ENCODE measurements at regions not wholly inside any gene's neighbourhood (a gene's known extent, or its start where the extent isn't known, plus 50 kb on each side); places are given as distances from the start of the nearest gene placed in this dataset.

GRCh38 chr4:125507141-125507540, 192.4 kb downstream of the FAT4 start:
- Histone ChIP-seq H3K9me2 (replicated peaks; ENCODE audit: control insufficient read depth, low read length) (no peaks in the 10 kb centered on the region), H4K20me1 (ENCODE audit: control insufficient read depth, insufficient read depth, low read depth, low read length) (no peaks in the 10 kb centered on the region), H3K27ac (ENCODE audit: low read depth, low read length) (no peak overlapping the region), H3F3A (ENCODE audit: control insufficient read depth, insufficient read depth) (no peaks in the 10 kb centered on the region), H3K4me2 (ENCODE audit: low read length) (no peak overlapping the region), H3K4me3 (ENCODE audit: low read length) (no peak overlapping the region), H3K4me1 (ENCODE audit: control insufficient read depth, low read length) (no peaks in the 10 kb centered on the region), H3K27me3 (ENCODE audit: control insufficient read depth, low read length) (no peaks in the 10 kb centered on the region), H3K9me3 (ENCODE audit: control insufficient read depth, insufficient read depth, low read length) (no peaks in the 10 kb centered on the region), H3K36me3 (ENCODE audit: control insufficient read depth, low read length) (no peaks in the 10 kb centered on the region), H3K79me2 (ENCODE audit: control insufficient read depth, low read length) (no peaks in the 10 kb centered on the region)
- TF ChIP-seq CTCF (IDR thresholded peaks at IDR 0.05; ENCODE audit: low read depth, low read length, poor library complexity, severe bottlenecking) (no peak), EZH2phosphoT487 (IDR thresholded peaks at IDR 0.05; ENCODE audit: borderline replicate concordance, low read length) (no peak)

- no peaks in the 10 kb centered on the region for H3K36me3 ChIP-seq (ENCODE audit: control insufficient read depth, low read length)
- no peak overlapping the region for H3K27ac ChIP-seq (ENCODE audit: low read depth, low read length)
- H3K4me3 ChIP-seq (ENCODE audit: low read length), result no peak overlapping the region
- TF ChIP-seq EZH2phosphoT487 (IDR thresholded peaks at IDR 0.05; ENCODE audit: borderline replicate concordance, low read length) (no peak), CTCF (IDR thresholded peaks at IDR 0.05; ENCODE audit: low read depth, low read length, poor library complexity, severe bottlenecking) (no peak)
- no peaks in the 10 kb centered on the region for H3K27me3 ChIP-seq (ENCODE audit: control insufficient read depth, low read length)
- no peaks in the 10 kb centered on the region for H3F3A ChIP-seq (ENCODE audit: control insufficient read depth, insufficient read depth)
- H3K9me3 ChIP-seq (ENCODE audit: control insufficient read depth, insufficient read depth, low read length), result no peaks in the 10 kb centered on the region
- no peaks in the 10 kb centered on the region for H3K79me2 ChIP-seq (ENCODE audit: control insufficient read depth, low read length)
- no peaks in the 10 kb centered on the region for H4K20me1 ChIP-seq (ENCODE audit: control insufficient read depth, insufficient read depth, low read depth, low read length)
- H3K9me2 ChIP-seq (replicated peaks; ENCODE audit: control insufficient read depth, low read length), result no peaks in the 10 kb centered on the region
- H3K4me1 ChIP-seq (ENCODE audit: control insufficient read depth, low read length), result no peaks in the 10 kb centered on the region
- no peak overlapping the region for H3K4me2 ChIP-seq (ENCODE audit: low read length)
Measured at GRCh38 chr4:125511715-125512114, 197.0 kb downstream of the FAT4 start.

GRCh38 chr4:125515016-125515415, 200.3 kb downstream of the FAT4 start:
- Histone ChIP-seq H3K9me3 (ENCODE audit: control insufficient read depth, insufficient read depth, low read length) (no peaks in the 10 kb centered on the region), H3K9me2 (replicated peaks; ENCODE audit: control insufficient read depth, low read length) (no peaks in the 10 kb centered on the region), H4K20me1 (ENCODE audit: control insufficient read depth, insufficient read depth, low read depth, low read length) (no peaks in the 10 kb centered on the region), H3F3A (ENCODE audit: control insufficient read depth, insufficient read depth) (no peaks in the 10 kb centered on the region), H3K4me2 (ENCODE audit: low read length) (no peak overlapping the region), H3K36me3 (ENCODE audit: control insufficient read depth, low read length) (no peaks in the 10 kb centered on the region), H3K27ac (ENCODE audit: low read depth, low read length) (no peak overlapping the region), H3K4me1 (ENCODE audit: control insufficient read depth, low read length) (no peaks in the 10 kb centered on the region), H3K79me2 (ENCODE audit: control insufficient read depth, low read length) (no peaks in the 10 kb centered on the region), H3K4me3 (ENCODE audit: low read length) (no peak overlapping the region), H3K27me3 (ENCODE audit: control insufficient read depth, low read length) (no peaks in the 10 kb centered on the region)
- TF ChIP-seq CTCF (IDR thresholded peaks at IDR 0.05; ENCODE audit: low read depth, low read length, poor library complexity, severe bottlenecking) (no peak), EZH2phosphoT487 (IDR thresholded peaks at IDR 0.05; ENCODE audit: borderline replicate concordance, low read length) (no peak)

GRCh38 chr4:125517831-125518230, 203.1 kb downstream of the FAT4 start:
- H3K4me2 ChIP-seq (ENCODE audit: low read length), result no peak overlapping the region
- TF ChIP-seq CTCF (IDR thresholded peaks at IDR 0.05; ENCODE audit: low read depth, low read length, poor library complexity, severe bottlenecking), result no peak
- TF ChIP-seq EZH2phosphoT487 (IDR thresholded peaks at IDR 0.05; ENCODE audit: borderline replicate concordance, low read length), result no peak
- no peaks in the 10 kb centered on the region for H3K9me2 ChIP-seq (replicated peaks; ENCODE audit: control insufficient read depth, low read length)
- H3K27ac ChIP-seq (ENCODE audit: low read depth, low read length), result no peak overlapping the region
- no peaks in the 10 kb centered on the region for H3F3A ChIP-seq (ENCODE audit: control insufficient read depth, insufficient read depth)
- no peaks in the 10 kb centered on the region for H3K79me2 ChIP-seq (ENCODE audit: control insufficient read depth, low read length)
- H4K20me1 ChIP-seq (ENCODE audit: control insufficient read depth, insufficient read depth, low read depth, low read length), result no peaks in the 10 kb centered on the region
- no peaks in the 10 kb centered on the region for H3K4me1 ChIP-seq (ENCODE audit: control insufficient read depth, low read length)
- no peaks in the 10 kb centered on the region for H3K9me3 ChIP-seq (ENCODE audit: control insufficient read depth, insufficient read depth, low read length)
- no peak overlapping the region for H3K4me3 ChIP-seq (ENCODE audit: low read length)
- H3K36me3 ChIP-seq (ENCODE audit: control insufficient read depth, low read length), result no peaks in the 10 kb centered on the region
- no peaks in the 10 kb centered on the region for H3K27me3 ChIP-seq (ENCODE audit: control insufficient read depth, low read length)
